ENCODE measurements at regions not wholly inside any gene's neighbourhood (a gene's known extent, or its start where the extent isn't known, plus 50 kb on each side); places are given as distances from the start of the nearest gene placed in this dataset.
"Not testable (repeated sequence)": the region's sequence is repeated elsewhere in the genome, so short reads cannot be mapped to it uniquely, and the experiment has no call there.

GRCh38 chr14:106591539-106591938 is 1065.2 kb downstream of the TMEM121 start:
- TF ChIP-seq, protein P1, sequence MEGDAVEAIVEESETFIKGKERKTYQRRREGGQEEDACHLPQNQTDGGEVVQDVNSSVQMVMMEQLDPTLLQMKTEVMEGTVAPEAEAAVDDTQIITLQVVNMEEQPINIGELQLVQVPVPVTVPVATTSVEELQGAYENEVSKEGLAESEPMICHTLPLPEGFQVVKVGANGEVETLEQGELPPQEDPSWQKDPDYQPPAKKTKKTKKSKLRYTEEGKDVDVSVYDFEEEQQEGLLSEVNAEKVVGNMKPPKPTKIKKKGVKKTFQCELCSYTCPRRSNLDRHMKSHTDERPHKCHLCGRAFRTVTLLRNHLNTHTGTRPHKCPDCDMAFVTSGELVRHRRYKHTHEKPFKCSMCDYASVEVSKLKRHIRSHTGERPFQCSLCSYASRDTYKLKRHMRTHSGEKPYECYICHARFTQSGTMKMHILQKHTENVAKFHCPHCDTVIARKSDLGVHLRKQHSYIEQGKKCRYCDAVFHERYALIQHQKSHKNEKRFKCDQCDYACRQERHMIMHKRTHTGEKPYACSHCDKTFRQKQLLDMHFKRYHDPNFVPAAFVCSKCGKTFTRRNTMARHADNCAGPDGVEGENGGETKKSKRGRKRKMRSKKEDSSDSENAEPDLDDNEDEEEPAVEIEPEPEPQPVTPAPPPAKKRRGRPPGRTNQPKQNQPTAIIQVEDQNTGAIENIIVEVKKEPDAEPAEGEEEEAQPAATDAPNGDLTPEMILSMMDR (IDR thresholded peaks at IDR 0.05), result not testable (repeated sequence)
- not testable (repeated sequence) for TF ChIP-seq POLR2A (IDR thresholded peaks at IDR 0.05)
